Adrenal gland (tissue), 5 donors: ENCODE measurements at regions not wholly inside any gene's neighbourhood (a gene's known extent, or its start where the extent isn't known, plus 50 kb on each side); places are given as distances from the start of the nearest gene placed in this dataset.

Experiments
- POLR2A ChIP-seq, 2 donors: fragments of 450-650 bp; IDR thresholded peaks; one replicate each; pipeline ENCODE4 v1.6.1; 2017; ENCODE audit warnings: antibody characterized with exemption in 2 of 2, mild to moderate bottlenecking in 2 of 2, moderate library complexity in 1 of 2
- TF ChIP-seq, protein P1 (sequence below), 6 experiments: fragments of 450-650 bp in 4 of 6; fragments of 200-600 bp in 2 of 6; sonication (generic) in 1 of 6; IDR thresholded peaks; 1 replicate in 5 of 6; 2 replicates in 1 of 6; pipeline versions ENCODE4 v1.5.1 to v1.8.0; 2016 to 2021; ENCODE audit warnings: antibody characterized with exemption in 6 of 6, mild to moderate bottlenecking in 2 of 6, moderate library complexity in 1 of 6
- donor health status: DM: no; HTN: no; CAD: no.

DNA sequence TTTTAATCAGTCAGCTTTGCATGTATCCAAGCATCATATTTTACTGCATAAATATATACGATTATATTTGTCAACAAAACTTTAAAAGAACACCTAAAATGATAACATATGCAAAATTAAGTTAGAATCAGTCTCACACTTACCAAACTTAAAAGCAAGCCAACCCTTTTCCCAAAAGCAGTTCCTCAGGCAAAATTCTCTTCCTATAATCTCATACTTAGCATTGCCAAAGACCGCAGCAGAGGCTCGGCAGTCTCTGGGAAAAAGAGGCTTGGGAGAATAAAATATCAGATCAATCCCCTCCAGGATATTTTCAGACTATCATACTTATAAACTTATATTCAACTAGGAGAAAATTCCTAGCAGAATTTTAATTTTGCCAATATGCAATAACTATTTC, 93.2 kb upstream of the RGS18 start:
- TF ChIP-seq, protein P1, sequence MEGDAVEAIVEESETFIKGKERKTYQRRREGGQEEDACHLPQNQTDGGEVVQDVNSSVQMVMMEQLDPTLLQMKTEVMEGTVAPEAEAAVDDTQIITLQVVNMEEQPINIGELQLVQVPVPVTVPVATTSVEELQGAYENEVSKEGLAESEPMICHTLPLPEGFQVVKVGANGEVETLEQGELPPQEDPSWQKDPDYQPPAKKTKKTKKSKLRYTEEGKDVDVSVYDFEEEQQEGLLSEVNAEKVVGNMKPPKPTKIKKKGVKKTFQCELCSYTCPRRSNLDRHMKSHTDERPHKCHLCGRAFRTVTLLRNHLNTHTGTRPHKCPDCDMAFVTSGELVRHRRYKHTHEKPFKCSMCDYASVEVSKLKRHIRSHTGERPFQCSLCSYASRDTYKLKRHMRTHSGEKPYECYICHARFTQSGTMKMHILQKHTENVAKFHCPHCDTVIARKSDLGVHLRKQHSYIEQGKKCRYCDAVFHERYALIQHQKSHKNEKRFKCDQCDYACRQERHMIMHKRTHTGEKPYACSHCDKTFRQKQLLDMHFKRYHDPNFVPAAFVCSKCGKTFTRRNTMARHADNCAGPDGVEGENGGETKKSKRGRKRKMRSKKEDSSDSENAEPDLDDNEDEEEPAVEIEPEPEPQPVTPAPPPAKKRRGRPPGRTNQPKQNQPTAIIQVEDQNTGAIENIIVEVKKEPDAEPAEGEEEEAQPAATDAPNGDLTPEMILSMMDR (IDR thresholded peaks at IDR 0.05), result no peak
- no peak for TF ChIP-seq POLR2A (IDR thresholded peaks at IDR 0.05)
